OCI-M1 (cell line): ENCODE measurements at regions not wholly inside any gene's neighbourhood (a gene's known extent, or its start where the extent isn't known, plus 50 kb on each side); places are given as distances from the start of the nearest gene placed in this dataset.
"Not testable (repeated sequence)": the region's sequence is repeated elsewhere in the genome, so short reads cannot be mapped to it uniquely, and the experiment has no call there.

Source experiments
- DNase-seq: peaks from one replicate; lab custom pipeline; 2025; lab: John Stamatoyannopoulos, UW

- no peak for DNase-seq
Measured at GRCh38 chr14:59116984-59117415, 71.5 kb upstream of the DAAM1 start.

GRCh38 chr14:59117754-59118528, 70.5 kb upstream of the DAAM1 start:
- DNase-seq = no peak

- DNase-seq = no peak
Measured at GRCh38 chr14:59120921-59121320, 67.5 kb upstream of the DAAM1 start.

GRCh38 chr14:59123531-59123930, 64.9 kb upstream of the DAAM1 start:
- no peak for DNase-seq

- DNase-seq = peak; percentile 32
Measured at GRCh38 chr14:59123975-59124374, 64.5 kb upstream of the DAAM1 start.

- DNase-seq = no peak
Measured at GRCh38 chr14:59125156-59125555, 63.3 kb upstream of the DAAM1 start.

- DNase-seq = peak; percentile 54
Measured at GRCh38 chr14:59126714-59127436, 61.6 kb upstream of the DAAM1 start.

- DNase-seq = no peak
Measured at GRCh38 chr14:59127437-59127732, 61.1 kb upstream of the DAAM1 start.

- DNase-seq = no peak
Measured at GRCh38 chr14:59130462-59130861, 58.0 kb upstream of the DAAM1 start.

- DNase-seq = peak; percentile 13
Measured at GRCh38 chr14:59131938-59132795, 56.3 kb upstream of the DAAM1 start.

- DNase-seq = no peak
Measured at GRCh38 chr14:59132796-59133494, 55.5 kb upstream of the DAAM1 start.

- no peak for DNase-seq
Measured at GRCh38 chr14:59133709-59134108, 54.8 kb upstream of the DAAM1 start.

- DNase-seq = no peak
Measured at GRCh38 chr14:59134307-59134706, 54.2 kb upstream of the DAAM1 start.

- DNase-seq = no peak
Measured at GRCh38 chr14:59137256-59137655, 51.2 kb upstream of the DAAM1 start.

- not testable (repeated sequence) for DNase-seq
Measured at GRCh38 chr14:59138576-59138975, 49.9 kb upstream of the DAAM1 start.
